SK-N-SH treated with all-trans-retinoic acid at 6 μM for 48 hours (cell line): ENCODE measurements at regions not wholly inside any gene's neighbourhood (a gene's known extent, or its start where the extent isn't known, plus 50 kb on each side); places are given as distances from the start of the nearest gene placed in this dataset.

Experiments
- ATAC-seq: fragments of 200-7000 bp; cut with Tn5 transposase; 3 replicates; pipeline ENCODE4 v1.9.1; 2020; ENCODE audit warnings: mild to moderate bottlenecking, moderate library complexity
- ARNTL ChIP-seq: fragments of 450-650 bp; formaldehyde crosslinking; IDR thresholded peaks from 2 replicates; pipeline ENCODE4 v1.5.0; 2020; ENCODE audit warnings: low read depth, mild to moderate bottlenecking, moderate library complexity, borderline replicate concordance
- BACH2 ChIP-seq: fragments of 250-450 bp; sonication (Bioruptor Pico); IDR thresholded peaks from 2 replicates; pipeline ENCODE4 v1.9.0; 2021; ENCODE audit warnings: mild to moderate bottlenecking, borderline replicate concordance
- CSDC2 ChIP-seq: fragments of 250-450 bp; sonication (Bioruptor Pico); IDR thresholded peaks from 2 replicates; pipeline ENCODE4 v1.5.0; 2020; ENCODE audit warnings: mild to moderate bottlenecking, moderate library complexity
- ESRRG ChIP-seq: fragments of 250-450 bp; sonication (Bioruptor Pico); IDR thresholded peaks from 2 replicates; pipeline ENCODE4 v1.6.1; 2021; ENCODE audit warnings: mild to moderate bottlenecking
- GLIS3 ChIP-seq: fragments of 250-450 bp; sonication (Bioruptor Pico); IDR thresholded peaks from 2 replicates; pipeline ENCODE4 v1.5.0; 2020; ENCODE audit warnings: mild to moderate bottlenecking, moderate library complexity
- ISL1 ChIP-seq: fragments of 250-450 bp; sonication (Bioruptor Pico); IDR thresholded peaks from 2 replicates; pipeline ENCODE4 v2.1.2; 2022; ENCODE audit warnings: mild to moderate bottlenecking, moderate library complexity
- OSR1 ChIP-seq: fragments of 250-450 bp; sonication (Bioruptor Pico); IDR thresholded peaks from 2 replicates; pipeline ENCODE4 v1.8.0; 2022; ENCODE audit warnings: moderate library complexity, mild to moderate bottlenecking, inconsistent platforms
- RARB ChIP-seq: fragments of 250-450 bp; sonication (Bioruptor Pico); IDR thresholded peaks from 2 replicates; pipeline ENCODE4 v1.8.0; 2021; ENCODE audit warnings: mild to moderate bottlenecking, moderate library complexity
- SNAI2 ChIP-seq: fragments of 250-450 bp; sonication (Bioruptor Pico); IDR thresholded peaks from 2 replicates; pipeline ENCODE4 v1.5.0; 2020; ENCODE audit warnings: mild to moderate bottlenecking, moderate library complexity
- TCF4 ChIP-seq: fragments of 250-450 bp; sonication (Bioruptor Pico); IDR thresholded peaks from 2 replicates; pipeline ENCODE4 v1.8.0; 2021; ENCODE audit warnings: mild to moderate bottlenecking, moderate library complexity, borderline replicate concordance
- TOX ChIP-seq: fragments of 250-450 bp; sonication (Bioruptor Pico); IDR thresholded peaks from 2 replicates; pipeline ENCODE4 v1.8.0; 2021; ENCODE audit warnings: mild to moderate bottlenecking, moderate library complexity, borderline replicate concordance
- ZC3H10 ChIP-seq: fragments of 250-450 bp; sonication (Bioruptor Pico); IDR thresholded peaks from 2 replicates; pipeline ENCODE4 v1.5.1; 2021; ENCODE audit warnings: mild to moderate bottlenecking, moderate library complexity
- ZFP3 ChIP-seq: fragments of 250-450 bp; sonication (Bioruptor Pico); IDR thresholded peaks from 2 replicates; pipeline ENCODE4 v1.5.0; 2020; ENCODE audit warnings: mild to moderate bottlenecking, moderate library complexity
- ZFP30 ChIP-seq: fragments of 450-650 bp; formaldehyde crosslinking; IDR thresholded peaks from 2 replicates; pipeline ENCODE4 v1.5.0; 2022; ENCODE audit warnings: mild to moderate bottlenecking, moderate library complexity
- ZNF565 ChIP-seq: fragments of 450-650 bp; formaldehyde crosslinking; conservative IDR thresholded peaks from 2 replicates; pipeline ENCODE4 v1.5.0; 2020; ENCODE audit warnings: low read depth, mild to moderate bottlenecking, moderate library complexity
- ZNF8 ChIP-seq: fragments of 450-650 bp; formaldehyde crosslinking; IDR thresholded peaks from 2 replicates; pipeline ENCODE4 v1.5.0; 2020; ENCODE audit warnings: mild to moderate bottlenecking, moderate library complexity
- TF ChIP-seq, protein P1 (sequence below): fragments of 250-450 bp; sonication (Bioruptor Pico); IDR thresholded peaks from 2 replicates; pipeline ENCODE4 v1.5.1; 2020; ENCODE audit warnings: low read depth, mild to moderate bottlenecking, moderate library complexity
- TF ChIP-seq, protein P2 (sequence below): fragments of 250-450 bp; sonication (Bioruptor Pico); IDR thresholded peaks from 2 replicates; pipeline ENCODE4 v1.5.0; 2020; ENCODE audit warnings: mild to moderate bottlenecking, moderate library complexity
- TF ChIP-seq, protein P3 (sequence below): fragments of 250-450 bp; sonication (Bioruptor Pico); IDR thresholded peaks from 2 replicates; pipeline ENCODE4 v1.5.1; 2021; ENCODE audit warnings: mild to moderate bottlenecking, moderate library complexity
- TF ChIP-seq, protein P4 (sequence below): fragments of 250-450 bp; sonication (Bioruptor Pico); IDR thresholded peaks from 2 replicates; pipeline ENCODE4 v1.8.0; 2020; ENCODE audit warnings: mild to moderate bottlenecking, moderate library complexity, borderline replicate concordance

DNA sequence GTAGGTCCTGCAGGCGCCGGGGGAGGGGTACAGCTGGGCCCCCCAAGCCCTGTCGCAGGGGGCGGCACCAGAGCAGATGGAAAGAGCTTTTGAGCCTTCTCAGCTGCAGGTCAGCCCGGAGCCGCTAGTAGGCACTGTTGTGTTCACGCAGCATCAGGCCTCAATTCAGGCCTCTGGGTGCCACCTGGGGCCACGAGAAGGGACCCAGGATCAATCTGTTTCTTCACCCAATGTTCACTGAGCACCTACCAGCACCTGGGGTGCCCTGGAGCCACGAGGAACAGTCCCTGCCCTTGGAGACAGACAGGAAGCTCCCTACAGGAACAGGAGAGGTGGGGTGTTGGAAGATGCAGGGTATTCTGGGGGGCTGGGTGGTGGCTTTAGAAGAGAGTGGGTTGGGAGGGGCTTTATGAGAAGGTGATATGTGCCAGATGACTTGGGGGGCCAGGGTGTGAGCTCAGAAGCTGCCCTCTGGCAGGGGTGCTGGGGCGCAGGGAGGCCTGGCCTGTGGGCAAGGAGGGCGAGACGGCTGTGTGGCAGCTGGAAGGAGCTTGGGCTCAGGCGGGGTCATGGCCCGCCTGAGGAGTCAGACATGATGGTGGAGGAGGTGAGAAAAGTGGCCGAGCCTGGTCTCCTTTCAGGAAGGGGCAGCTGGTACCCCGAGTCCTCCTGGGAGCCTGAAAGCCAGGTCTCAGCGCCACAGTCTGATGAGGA is 121.9 kb upstream of the GSE1 start (continued):
- TF ChIP-seq ARNTL (no peak), TCF4 (CRISPR knock-in tag) (no peak), GLIS3 (CRISPR knock-in tag) (no peak), ZNF565 (CRISPR knock-in tag) (no peak), OSR1 (no peak)
- TF ChIP-seq, all 23 proteins: peak for 0

DNA sequence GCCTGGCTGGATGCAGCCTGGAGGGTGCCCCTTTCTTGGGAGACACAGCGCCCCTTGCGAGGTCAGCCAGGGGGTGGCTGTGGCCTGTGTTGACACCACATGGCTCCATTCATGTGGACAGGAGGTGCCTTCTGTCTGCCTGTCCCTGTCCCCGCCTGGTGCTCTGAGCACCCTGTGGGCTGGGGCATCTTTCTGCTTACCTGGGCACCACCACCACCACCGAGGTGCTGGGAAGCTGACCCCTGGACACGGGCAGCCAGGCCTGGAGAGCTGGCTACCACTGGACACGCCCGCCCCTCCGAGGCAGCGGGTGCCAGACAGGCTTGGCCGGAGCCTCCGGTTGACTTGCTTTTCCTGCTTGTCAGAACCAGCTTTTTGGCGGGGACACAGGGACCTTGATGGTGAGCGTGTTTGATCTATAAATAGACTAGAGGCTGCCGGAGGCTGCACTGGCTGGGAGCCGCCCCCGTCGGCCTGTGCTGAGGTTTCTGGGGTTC is 121.3 kb upstream of the GSE1 start:
- ATAC-seq: no peak
- TF ChIP-seq OSR1: no peak
- TF ChIP-seq ZC3H10 (CRISPR knock-in tag): no peak
- no peak for TF ChIP-seq ISL1 (CRISPR knock-in tag)

DNA sequence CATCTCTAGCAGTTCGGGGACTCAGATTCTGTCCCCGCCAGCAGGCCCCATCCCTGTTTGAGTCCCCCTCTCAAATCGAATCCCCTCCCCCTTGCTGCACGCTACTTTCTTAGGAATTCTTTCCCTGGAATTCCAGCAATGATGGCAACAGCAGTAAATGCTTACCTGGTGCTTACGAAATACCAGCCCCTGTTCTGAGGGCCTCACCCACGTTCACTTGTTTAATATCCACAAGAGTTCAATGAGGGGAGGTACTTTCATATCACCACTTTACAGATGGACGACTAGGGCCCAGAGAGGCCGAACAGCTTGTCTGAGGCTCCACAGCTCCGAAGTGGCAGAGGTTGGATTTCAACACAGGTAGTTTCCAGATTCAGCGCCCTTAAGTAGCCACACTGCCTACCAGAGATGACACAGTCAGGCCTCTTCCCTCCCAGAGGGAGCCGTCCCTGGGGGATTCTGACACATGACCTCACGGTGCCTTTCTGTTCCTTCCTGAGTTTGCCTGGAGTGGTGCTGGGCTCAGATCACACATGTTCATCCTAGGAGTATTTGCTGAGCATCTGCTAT is 120.7 kb upstream of the GSE1 start:
- no peak for TF ChIP-seq ZFP30 (CRISPR knock-in tag)
- TF ChIP-seq TOX (CRISPR knock-in tag): no peak
- no peak for TF ChIP-seq GLIS3 (CRISPR knock-in tag)
- no peak for TF ChIP-seq ZC3H10 (CRISPR knock-in tag)
- TF ChIP-seq ZNF8 (CRISPR knock-in tag): no peak
- TF ChIP-seq RARB (CRISPR knock-in tag): no peak
- no peak for TF ChIP-seq BACH2 (CRISPR knock-in tag)
- no peak for TF ChIP-seq SNAI2 (CRISPR knock-in tag)
- TF ChIP-seq ESRRG (CRISPR knock-in tag): no peak
- TF ChIP-seq, protein P1, sequence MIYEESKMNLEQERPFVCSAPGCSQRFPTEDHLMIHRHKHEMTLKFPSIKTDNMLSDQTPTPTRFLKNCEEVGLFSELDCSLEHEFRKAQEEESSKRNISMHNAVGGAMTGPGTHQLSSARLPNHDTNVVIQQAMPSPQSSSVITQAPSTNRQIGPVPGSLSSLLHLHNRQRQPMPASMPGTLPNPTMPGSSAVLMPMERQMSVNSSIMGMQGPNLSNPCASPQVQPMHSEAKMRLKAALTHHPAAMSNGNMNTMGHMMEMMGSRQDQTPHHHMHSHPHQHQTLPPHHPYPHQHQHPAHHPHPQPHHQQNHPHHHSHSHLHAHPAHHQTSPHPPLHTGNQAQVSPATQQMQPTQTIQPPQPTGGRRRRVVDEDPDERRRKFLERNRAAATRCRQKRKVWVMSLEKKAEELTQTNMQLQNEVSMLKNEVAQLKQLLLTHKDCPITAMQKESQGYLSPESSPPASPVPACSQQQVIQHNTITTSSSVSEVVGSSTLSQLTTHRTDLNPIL (CRISPR knock-in tag): no peak
- TF ChIP-seq CSDC2 (CRISPR knock-in tag): no peak
- no peak for TF ChIP-seq ZFP3
- no peak for ATAC-seq

DNA sequence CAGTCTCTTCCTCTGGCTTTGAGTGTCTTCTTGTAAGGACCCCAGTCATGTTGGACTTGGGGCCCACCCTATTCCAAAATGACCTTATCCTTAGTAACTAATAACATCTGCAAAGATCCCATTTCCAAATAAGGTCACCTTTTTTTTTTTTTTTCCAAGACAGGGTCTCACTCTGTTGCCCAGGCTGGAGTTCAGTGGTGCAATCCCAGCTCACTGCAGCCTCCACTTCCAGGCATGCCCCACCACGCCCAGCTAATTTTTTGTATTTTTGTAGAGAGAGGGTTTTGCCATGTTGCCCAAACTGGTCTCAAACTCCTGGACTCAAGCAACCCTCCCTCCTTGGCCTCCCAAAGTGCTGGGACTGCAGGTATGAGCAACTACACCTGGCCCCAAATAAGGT is 118.8 kb upstream of the GSE1 start:
- ATAC-seq: no peak
- TF ChIP-seq GLIS3 (CRISPR knock-in tag) (no peak), TOX (CRISPR knock-in tag) (no peak), ZNF565 (CRISPR knock-in tag) (no peak), ESRRG (CRISPR knock-in tag) (no peak), TCF4 (CRISPR knock-in tag) (no peak), ZC3H10 (CRISPR knock-in tag) (no peak), ZFP3 (no peak), ISL1 (CRISPR knock-in tag) (no peak), ZNF8 (CRISPR knock-in tag) (no peak), SNAI2 (CRISPR knock-in tag) (no peak)
- TF ChIP-seq, protein P2, sequence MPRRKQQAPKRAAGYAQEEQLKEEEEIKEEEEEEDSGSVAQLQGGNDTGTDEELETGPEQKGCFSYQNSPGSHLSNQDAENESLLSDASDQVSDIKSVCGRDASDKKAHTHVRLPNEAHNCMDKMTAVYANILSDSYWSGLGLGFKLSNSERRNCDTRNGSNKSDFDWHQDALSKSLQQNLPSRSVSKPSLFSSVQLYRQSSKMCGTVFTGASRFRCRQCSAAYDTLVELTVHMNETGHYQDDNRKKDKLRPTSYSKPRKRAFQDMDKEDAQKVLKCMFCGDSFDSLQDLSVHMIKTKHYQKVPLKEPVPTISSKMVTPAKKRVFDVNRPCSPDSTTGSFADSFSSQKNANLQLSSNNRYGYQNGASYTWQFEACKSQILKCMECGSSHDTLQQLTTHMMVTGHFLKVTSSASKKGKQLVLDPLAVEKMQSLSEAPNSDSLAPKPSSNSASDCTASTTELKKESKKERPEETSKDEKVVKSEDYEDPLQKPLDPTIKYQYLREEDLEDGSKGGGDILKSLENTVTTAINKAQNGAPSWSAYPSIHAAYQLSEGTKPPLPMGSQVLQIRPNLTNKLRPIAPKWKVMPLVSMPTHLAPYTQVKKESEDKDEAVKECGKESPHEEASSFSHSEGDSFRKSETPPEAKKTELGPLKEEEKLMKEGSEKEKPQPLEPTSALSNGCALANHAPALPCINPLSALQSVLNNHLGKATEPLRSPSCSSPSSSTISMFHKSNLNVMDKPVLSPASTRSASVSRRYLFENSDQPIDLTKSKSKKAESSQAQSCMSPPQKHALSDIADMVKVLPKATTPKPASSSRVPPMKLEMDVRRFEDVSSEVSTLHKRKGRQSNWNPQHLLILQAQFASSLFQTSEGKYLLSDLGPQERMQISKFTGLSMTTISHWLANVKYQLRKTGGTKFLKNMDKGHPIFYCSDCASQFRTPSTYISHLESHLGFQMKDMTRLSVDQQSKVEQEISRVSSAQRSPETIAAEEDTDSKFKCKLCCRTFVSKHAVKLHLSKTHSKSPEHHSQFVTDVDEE (CRISPR knock-in tag): no peak
- TF ChIP-seq, protein P3, sequence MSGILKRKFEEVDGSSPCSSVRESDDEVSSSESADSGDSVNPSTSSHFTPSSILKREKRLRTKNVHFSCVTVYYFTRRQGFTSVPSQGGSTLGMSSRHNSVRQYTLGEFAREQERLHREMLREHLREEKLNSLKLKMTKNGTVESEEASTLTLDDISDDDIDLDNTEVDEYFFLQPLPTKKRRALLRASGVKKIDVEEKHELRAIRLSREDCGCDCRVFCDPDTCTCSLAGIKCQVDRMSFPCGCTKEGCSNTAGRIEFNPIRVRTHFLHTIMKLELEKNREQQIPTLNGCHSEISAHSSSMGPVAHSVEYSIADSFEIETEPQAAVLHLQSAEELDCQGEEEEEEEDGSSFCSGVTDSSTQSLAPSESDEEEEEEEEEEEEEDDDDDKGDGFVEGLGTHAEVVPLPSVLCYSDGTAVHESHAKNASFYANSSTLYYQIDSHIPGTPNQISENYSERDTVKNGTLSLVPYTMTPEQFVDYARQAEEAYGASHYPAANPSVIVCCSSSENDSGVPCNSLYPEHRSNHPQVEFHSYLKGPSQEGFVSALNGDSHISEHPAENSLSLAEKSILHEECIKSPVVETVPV (CRISPR knock-in tag): no peak
- TF ChIP-seq, protein P4, sequence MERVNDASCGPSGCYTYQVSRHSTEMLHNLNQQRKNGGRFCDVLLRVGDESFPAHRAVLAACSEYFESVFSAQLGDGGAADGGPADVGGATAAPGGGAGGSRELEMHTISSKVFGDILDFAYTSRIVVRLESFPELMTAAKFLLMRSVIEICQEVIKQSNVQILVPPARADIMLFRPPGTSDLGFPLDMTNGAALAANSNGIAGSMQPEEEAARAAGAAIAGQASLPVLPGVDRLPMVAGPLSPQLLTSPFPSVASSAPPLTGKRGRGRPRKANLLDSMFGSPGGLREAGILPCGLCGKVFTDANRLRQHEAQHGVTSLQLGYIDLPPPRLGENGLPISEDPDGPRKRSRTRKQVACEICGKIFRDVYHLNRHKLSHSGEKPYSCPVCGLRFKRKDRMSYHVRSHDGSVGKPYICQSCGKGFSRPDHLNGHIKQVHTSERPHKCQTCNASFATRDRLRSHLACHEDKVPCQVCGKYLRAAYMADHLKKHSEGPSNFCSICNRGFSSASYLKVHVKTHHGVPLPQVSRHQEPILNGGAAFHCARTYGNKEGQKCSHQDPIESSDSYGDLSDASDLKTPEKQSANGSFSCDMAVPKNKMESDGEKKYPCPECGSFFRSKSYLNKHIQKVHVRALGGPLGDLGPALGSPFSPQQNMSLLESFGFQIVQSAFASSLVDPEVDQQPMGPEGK (CRISPR knock-in tag): no peak
